DOHH2 (cell line): ENCODE measurements at regions not wholly inside any gene's neighbourhood (a gene's known extent, or its start where the extent isn't known, plus 50 kb on each side); places are given as distances from the start of the nearest gene placed in this dataset.

Experiments
- H3F3A ChIP-seq: fragments of 200-600 bp; sonication (generic), shearing (Covaris generic); 2 replicates; pipeline ENCODE4 v1.6.0; 2016; ENCODE audit warnings: antibody characterized with exemption, mild to moderate bottlenecking; ENCODE audit not compliant: control insufficient read depth, insufficient read depth
- H3K27ac ChIP-seq: fragments of 200-600 bp; sonication (generic); 2 replicates; pipeline ENCODE4 v1.5.1; 2014; ENCODE audit warnings: low read depth, mild to moderate bottlenecking, low read length, moderate library complexity
- H3K27me3 ChIP-seq: fragments of 200-600 bp; sonication (generic); 2 replicates; pipeline ENCODE4 v1.6.1; 2014; ENCODE audit warnings: mild to moderate bottlenecking, low read length, mixed read lengths; ENCODE audit not compliant: control insufficient read depth
- H3K36me3 ChIP-seq: fragments of 200-600 bp; sonication (generic); 2 replicates; pipeline ENCODE4 v1.6.1; 2014; ENCODE audit warnings: mild to moderate bottlenecking, low read length, moderate library complexity, mixed read lengths; ENCODE audit not compliant: control insufficient read depth
- H3K4me1 ChIP-seq: fragments of 200-600 bp; sonication (generic); 2 replicates; pipeline ENCODE4 v1.6.1; 2014; ENCODE audit warnings: mild to moderate bottlenecking, low read length, mixed read lengths; ENCODE audit not compliant: control insufficient read depth
- H3K4me2 ChIP-seq: fragments of 200-600 bp; sonication (generic); 2 replicates; pipeline ENCODE4 v1.6.0; 2014; ENCODE audit warnings: mild to moderate bottlenecking, low read length, moderate library complexity
- H3K4me3 ChIP-seq: fragments of 200-600 bp; sonication (generic); 2 replicates; pipeline ENCODE4 v1.5.1; 2014; ENCODE audit warnings: mild to moderate bottlenecking, low read length, mixed read lengths
- H3K79me2 ChIP-seq: fragments of 200-600 bp; sonication (generic); 2 replicates; pipeline ENCODE4 v1.6.1; 2014; ENCODE audit warnings: mild to moderate bottlenecking, low read length, mixed read lengths; ENCODE audit not compliant: control insufficient read depth
- H3K9me2 ChIP-seq: fragments of 200-600 bp; sonication (generic); replicated peaks from 2 replicates; pipeline ENCODE4 v1.6.1; 2014; ENCODE audit warnings: mild to moderate bottlenecking, low read length, mixed read lengths; ENCODE audit not compliant: control insufficient read depth
- H3K9me3 ChIP-seq: fragments of 200-600 bp; sonication (generic); 2 replicates; pipeline ENCODE4 v1.6.1; 2014; ENCODE audit warnings: antibody characterized with exemption, low read length, mixed read lengths; ENCODE audit not compliant: control insufficient read depth, insufficient read depth
- H4K20me1 ChIP-seq: fragments of 200-600 bp; sonication (generic); 2 replicates; pipeline ENCODE4 v1.6.0; 2014; ENCODE audit warnings: low read depth, mild to moderate bottlenecking, antibody characterized with exemption, low read length, moderate library complexity; ENCODE audit not compliant: control insufficient read depth, insufficient read depth
- EZH2phosphoT487 ChIP-seq: fragments of 200-600 bp; sonication (generic); IDR thresholded peaks from 2 replicates; pipeline ENCODE4 v1.6.1; 2017; ENCODE audit warnings: borderline replicate concordance, mild to moderate bottlenecking, antibody characterized with exemption, low read length, moderate library complexity, mixed read lengths
- TF ChIP-seq, protein P1 (sequence below): fragments of 200-600 bp; sonication (generic); IDR thresholded peaks from one replicate; pipeline ENCODE4 v1.5.1; 2014; ENCODE audit warnings: antibody characterized with exemption, mild to moderate bottlenecking, low read depth, low read length; ENCODE audit not compliant: poor library complexity, severe bottlenecking

- Histone ChIP-seq H4K20me1 (no peaks in the 10 kb centered on the region), H3K27ac (no peak overlapping the region), H3K27me3 (peaks cover 4% of the 10 kb centered on the region; the same call in 1 of the 2 replicates), H3K4me3 (no peak overlapping the region), H3K79me2 (no peaks in the 10 kb centered on the region), H3K36me3 (no peaks in the 10 kb centered on the region), H3F3A (no peaks in the 10 kb centered on the region), H3K9me2 (no peaks in the 10 kb centered on the region), H3K4me1 (no peaks in the 10 kb centered on the region), H3K9me3 (no peaks in the 10 kb centered on the region), H3K4me2 (no peak overlapping the region)
- TF ChIP-seq EZH2phosphoT487: no peak
- TF ChIP-seq, protein P1, sequence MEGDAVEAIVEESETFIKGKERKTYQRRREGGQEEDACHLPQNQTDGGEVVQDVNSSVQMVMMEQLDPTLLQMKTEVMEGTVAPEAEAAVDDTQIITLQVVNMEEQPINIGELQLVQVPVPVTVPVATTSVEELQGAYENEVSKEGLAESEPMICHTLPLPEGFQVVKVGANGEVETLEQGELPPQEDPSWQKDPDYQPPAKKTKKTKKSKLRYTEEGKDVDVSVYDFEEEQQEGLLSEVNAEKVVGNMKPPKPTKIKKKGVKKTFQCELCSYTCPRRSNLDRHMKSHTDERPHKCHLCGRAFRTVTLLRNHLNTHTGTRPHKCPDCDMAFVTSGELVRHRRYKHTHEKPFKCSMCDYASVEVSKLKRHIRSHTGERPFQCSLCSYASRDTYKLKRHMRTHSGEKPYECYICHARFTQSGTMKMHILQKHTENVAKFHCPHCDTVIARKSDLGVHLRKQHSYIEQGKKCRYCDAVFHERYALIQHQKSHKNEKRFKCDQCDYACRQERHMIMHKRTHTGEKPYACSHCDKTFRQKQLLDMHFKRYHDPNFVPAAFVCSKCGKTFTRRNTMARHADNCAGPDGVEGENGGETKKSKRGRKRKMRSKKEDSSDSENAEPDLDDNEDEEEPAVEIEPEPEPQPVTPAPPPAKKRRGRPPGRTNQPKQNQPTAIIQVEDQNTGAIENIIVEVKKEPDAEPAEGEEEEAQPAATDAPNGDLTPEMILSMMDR: no peak
Measured at GRCh38 chr5:74402553-74402952, 238.0 kb downstream of the ENC1 start.

DNA sequence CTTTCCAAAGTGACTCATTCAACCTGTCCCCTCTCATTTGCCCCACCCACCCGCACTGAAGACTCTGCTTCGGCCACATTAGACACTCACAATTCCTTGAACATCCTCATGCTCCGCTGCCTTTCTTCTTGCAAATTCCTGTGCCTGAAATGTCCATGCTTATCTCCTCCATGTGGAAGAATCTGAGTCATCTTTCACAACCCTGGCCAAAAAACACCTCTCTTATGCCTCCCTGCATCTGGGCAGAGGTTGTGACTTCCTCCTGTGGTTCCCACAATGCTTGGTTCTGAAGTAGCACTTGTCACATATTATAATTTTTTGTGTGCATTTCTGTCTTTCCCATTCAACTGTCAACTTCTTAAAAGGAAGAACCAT lies 238.6 kb downstream of the ENC1 start:
- Histone ChIP-seq H3F3A (no peaks in the 10 kb centered on the region), H3K4me2 (no peak overlapping the region), H3K79me2 (no peaks in the 10 kb centered on the region), H4K20me1 (no peaks in the 10 kb centered on the region), H3K36me3 (no peaks in the 10 kb centered on the region), H3K27me3 (no peaks in the 10 kb centered on the region), H3K4me1 (no peaks in the 10 kb centered on the region), H3K9me3 (no peaks in the 10 kb centered on the region), H3K4me3 (no peak overlapping the region), H3K9me2 (no peaks in the 10 kb centered on the region), H3K27ac (no peak overlapping the region)
- TF ChIP-seq, protein P1: no peak
- TF ChIP-seq EZH2phosphoT487: no peak

DNA sequence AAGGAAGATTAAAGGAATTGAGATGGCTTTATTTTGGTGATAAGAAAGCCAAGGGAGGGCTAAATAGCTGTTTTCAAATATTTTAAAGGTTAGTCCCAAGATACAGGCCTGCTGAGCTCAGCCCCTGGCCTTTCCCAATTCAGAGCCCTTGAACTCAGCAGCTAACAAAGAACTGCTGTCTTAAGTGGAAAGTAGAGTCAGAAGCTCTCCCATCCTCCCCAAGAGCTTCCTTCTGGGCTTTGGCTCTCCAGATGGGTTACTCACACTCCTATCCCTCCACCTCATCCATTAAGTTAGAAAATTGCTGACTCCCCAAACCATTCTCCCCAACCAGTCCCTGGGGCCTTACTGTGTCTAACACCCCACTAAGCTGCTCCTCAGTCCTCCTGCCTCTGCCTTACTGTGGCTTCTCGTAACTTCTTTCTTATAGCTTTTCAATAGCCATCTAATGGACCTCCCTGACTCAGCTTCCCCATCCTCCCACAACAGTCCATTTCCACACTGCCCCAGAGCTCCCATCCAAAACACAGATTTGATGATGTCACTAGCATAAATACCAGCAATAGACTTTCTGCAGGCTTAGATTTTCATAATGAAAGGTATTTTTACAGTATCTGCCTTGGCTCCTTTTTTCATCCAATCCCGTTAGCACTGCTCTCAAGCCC lies 239.1 kb downstream of the ENC1 start:
- no peak overlapping the region for H3K27ac ChIP-seq
- no peaks in the 10 kb centered on the region for H3F3A ChIP-seq
- TF ChIP-seq, protein P1: no peak
- TF ChIP-seq EZH2phosphoT487: no peak
- H3K27me3 ChIP-seq: no peaks in the 10 kb centered on the region
- no peak overlapping the region for H3K4me2 ChIP-seq
- H3K9me2 ChIP-seq: no peaks in the 10 kb centered on the region
- no peaks in the 10 kb centered on the region for H3K9me3 ChIP-seq
- H3K4me3 ChIP-seq: no peak overlapping the region
- H3K79me2 ChIP-seq: no peaks in the 10 kb centered on the region
- H3K36me3 ChIP-seq: no peaks in the 10 kb centered on the region
- H4K20me1 ChIP-seq: no peaks in the 10 kb centered on the region
- H3K4me1 ChIP-seq: no peaks in the 10 kb centered on the region
